Skeletal muscle satellite cell (primary cell): ENCODE measurements at regions not wholly inside any gene's neighbourhood (a gene's known extent, or its start where the extent isn't known, plus 50 kb on each side); places are given as distances from the start of the nearest gene placed in this dataset.
"Not testable (repeated sequence)": the region's sequence is repeated elsewhere in the genome, so short reads cannot be mapped to it uniquely, and the experiment has no call there.

Experiments used
- H3K27me3 ChIP-seq: 2 replicates; pipeline ENCODE4 v1.7.0; 2013; ENCODE audit warnings: low read length; ENCODE audit not compliant: control insufficient read depth, insufficient read depth
- H3K36me3 ChIP-seq: 2 replicates; pipeline ENCODE4 v1.7.0; 2013; ENCODE audit warnings: mild to moderate bottlenecking, control low read depth, low read length; ENCODE audit not compliant: insufficient read depth
- H3K4me1 ChIP-seq: 2 replicates; pipeline ENCODE4 v1.7.0; 2013; ENCODE audit warnings: low read length; ENCODE audit not compliant: control insufficient read depth, insufficient read depth
- H3K4me2 ChIP-seq: 2 replicates; pipeline ENCODE4 v1.7.0; 2013; ENCODE audit warnings: mild to moderate bottlenecking, low read length
- H3K4me3 ChIP-seq: 2 replicates; pipeline ENCODE4 v1.7.0; 2013; ENCODE audit warnings: low read length
- H3K9ac ChIP-seq: 2 replicates; pipeline ENCODE4 v1.7.0; 2013; ENCODE audit warnings: mild to moderate bottlenecking, low read depth, low read length, moderate library complexity
- H3K9me3 ChIP-seq: replicated peaks from 2 replicates; pipeline ENCODE4 v1.7.0; 2013; ENCODE audit warnings: mild to moderate bottlenecking, control low read depth, low read length

DNA sequence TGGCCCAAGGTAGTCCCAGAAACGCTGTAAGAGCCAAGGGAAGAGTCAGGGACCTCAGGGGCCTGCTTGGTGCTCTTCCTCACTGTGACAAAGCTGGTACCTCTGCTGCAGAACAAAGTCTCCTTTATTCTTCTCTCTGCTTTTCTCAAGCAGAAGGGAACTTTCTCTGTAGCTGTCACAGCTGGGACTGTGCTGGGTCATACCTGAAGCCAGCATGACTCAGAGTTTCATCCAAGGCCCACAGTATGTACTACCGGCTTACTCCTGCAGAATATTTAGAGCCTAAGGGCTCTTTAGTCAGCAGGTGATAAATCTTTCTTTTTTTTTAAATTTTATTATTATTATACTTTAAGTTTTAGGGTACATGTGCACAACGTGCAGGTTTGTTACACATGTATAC, 183.2 kb downstream of the TINAG start:
- Histone ChIP-seq H3K4me1 (peaks cover 4% of the 10 kb centered on the region), H3K4me2 (no peak overlapping the region), H3K36me3 (no peaks in the 10 kb centered on the region), H3K4me3 (no peak overlapping the region), H3K27me3 (no peaks in the 10 kb centered on the region), H3K9me3 (no peaks in the 10 kb centered on the region), H3K9ac (no peak overlapping the region)

DNA sequence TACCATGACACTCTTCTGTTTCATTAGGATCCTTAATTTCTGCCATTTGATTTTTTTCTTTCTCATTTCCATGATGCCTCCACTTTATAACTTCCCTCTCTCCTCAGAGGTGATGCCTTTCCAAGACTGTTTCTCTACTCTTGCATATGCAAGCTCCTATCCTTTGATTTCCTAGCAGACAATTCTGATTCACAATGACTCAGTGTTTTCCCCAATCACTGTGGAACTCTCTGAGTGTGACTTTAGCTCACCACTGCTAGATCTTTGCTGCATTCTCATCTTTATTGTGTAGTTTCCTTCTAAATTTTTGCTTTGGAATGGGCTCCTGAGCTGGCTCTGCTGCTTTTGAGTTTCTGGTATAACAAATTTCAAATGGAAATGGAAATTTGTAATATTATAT, 184.9 kb downstream of the TINAG start:
- Histone ChIP-seq H3K9me3 (no peaks in the 10 kb centered on the region), H3K4me2 (no peak overlapping the region), H3K9ac (no peak overlapping the region), H3K36me3 (no peaks in the 10 kb centered on the region), H3K27me3 (no peaks in the 10 kb centered on the region), H3K4me3 (no peak overlapping the region), H3K4me1 (peaks cover 4% of the 10 kb centered on the region)

DNA sequence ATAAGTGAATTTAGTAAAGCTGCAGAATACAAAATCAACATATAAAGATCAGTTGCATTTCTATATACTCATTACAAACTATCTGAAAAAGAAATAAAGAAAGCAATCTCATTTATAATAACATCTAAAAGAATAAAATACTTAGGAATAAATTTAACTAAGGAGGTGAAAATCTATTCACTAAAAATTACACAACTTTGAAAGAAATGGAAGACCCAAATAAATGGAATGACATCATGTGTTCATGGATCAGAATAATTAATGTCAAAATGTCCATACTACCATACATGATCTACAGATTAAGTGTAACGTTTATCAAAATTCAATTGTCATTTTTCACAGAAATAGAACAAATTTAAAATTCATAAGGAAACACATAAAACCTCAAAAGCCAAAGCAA, 194.9 kb downstream of the TINAG start:
- Histone ChIP-seq H3K9ac (no peak overlapping the region), H3K36me3 (no peaks in the 10 kb centered on the region), H3K4me2 (no peak overlapping the region), H3K27me3 (no peaks in the 10 kb centered on the region), H3K4me1 (no peaks in the 10 kb centered on the region), H3K4me3 (no peak overlapping the region), H3K9me3 (no peaks in the 10 kb centered on the region)

DNA sequence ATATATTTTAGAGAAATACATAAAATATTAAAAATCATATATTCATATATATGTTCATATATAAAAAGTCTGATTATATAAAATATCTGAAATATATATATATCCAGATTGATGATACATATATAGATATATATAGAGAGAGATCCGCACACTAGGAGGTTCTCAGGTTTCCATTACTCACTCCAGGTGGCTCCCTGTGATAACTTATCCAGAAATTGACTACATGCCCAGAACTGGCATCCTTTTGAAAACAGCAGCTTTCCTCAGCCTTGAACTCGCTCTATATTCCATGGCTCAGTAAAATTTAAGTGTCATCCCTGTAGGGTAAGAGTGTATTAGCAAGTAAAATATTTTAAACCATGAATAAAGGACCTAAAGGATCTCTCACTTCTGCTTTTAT, 206.8 kb downstream of the TINAG start:
- Histone ChIP-seq H3K9me3 (no peaks in the 10 kb centered on the region), H3K36me3 (no peaks in the 10 kb centered on the region), H3K9ac (no peak overlapping the region), H3K4me1 (no peaks in the 10 kb centered on the region), H3K4me2 (no peak overlapping the region), H3K4me3 (no peak overlapping the region), H3K27me3 (no peaks in the 10 kb centered on the region)

DNA sequence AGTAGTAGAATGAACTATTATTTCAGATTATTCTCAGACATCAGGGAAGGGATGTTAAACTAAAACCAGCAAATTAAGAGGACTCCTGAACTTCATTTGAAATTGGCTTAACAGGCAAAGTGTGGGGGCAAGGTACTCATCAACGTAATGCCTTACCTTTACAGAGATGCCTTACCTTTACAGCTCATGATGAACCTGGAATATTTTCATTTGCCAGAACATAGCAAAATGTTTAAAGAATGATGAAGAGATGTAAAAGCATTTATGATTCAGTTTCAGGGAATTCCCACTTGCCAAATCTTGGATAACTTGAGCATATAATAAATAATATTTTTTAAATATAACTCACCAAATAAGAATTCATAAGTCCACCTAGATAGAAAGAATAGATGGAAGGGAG, 207.5 kb downstream of the TINAG start:
- H3K4me2 ChIP-seq, result no peak overlapping the region
- H3K9me3 ChIP-seq, result no peaks in the 10 kb centered on the region
- H3K9ac ChIP-seq, result no peak overlapping the region
- H3K27me3 ChIP-seq, result no peaks in the 10 kb centered on the region
- no peaks in the 10 kb centered on the region for H3K4me1 ChIP-seq
- H3K36me3 ChIP-seq, result no peaks in the 10 kb centered on the region
- H3K4me3 ChIP-seq, result no peak overlapping the region

DNA sequence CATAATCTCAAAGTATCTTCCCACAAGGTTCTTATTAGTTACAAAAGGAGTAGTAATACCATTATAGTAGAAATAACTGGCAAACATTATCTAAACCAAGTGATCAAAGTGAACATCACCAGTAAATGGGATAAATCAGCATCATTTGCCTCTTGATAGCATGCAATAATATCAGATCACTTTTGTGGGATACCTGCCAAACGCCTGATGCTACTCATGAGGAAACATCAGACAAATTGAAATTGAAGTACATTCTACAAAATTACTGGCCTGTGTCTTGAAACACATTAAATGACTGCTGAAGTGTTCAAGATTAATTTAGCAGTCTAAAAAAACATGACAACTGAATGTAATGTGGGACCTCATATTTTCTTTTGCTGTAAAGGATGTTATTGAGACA, 208.1 kb downstream of the TINAG start:
- no peak overlapping the region for H3K4me2 ChIP-seq
- H3K36me3 ChIP-seq, result no peaks in the 10 kb centered on the region
- no peaks in the 10 kb centered on the region for H3K4me1 ChIP-seq
- H3K27me3 ChIP-seq, result no peaks in the 10 kb centered on the region
- no peak overlapping the region for H3K9ac ChIP-seq
- H3K4me3 ChIP-seq, result no peak overlapping the region
- H3K9me3 ChIP-seq, result no peaks in the 10 kb centered on the region

DNA sequence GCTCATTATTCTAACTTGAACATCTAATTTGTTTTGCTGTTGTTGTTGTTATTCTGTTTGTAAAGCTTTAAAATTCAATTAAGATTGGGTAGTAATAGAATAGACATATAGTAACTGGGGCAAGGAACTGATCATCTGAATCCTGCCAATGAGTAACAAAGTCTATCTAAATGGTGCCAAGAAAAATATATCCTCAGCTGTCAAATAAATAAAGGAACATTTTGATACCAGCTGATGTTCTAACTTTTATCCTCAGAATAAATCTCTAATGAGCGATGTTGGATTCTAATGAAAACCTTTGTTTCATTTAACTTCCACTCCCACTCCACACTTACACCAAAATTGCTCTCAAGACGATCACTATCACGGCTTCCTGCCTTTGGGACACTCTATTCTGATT, 210.9 kb downstream of the TINAG start:
- Histone ChIP-seq H3K4me3 (no peak overlapping the region), H3K27me3 (no peaks in the 10 kb centered on the region), H3K9ac (no peak overlapping the region), H3K4me1 (no peaks in the 10 kb centered on the region), H3K36me3 (no peaks in the 10 kb centered on the region), H3K4me2 (no peak overlapping the region), H3K9me3 (no peaks in the 10 kb centered on the region)

DNA sequence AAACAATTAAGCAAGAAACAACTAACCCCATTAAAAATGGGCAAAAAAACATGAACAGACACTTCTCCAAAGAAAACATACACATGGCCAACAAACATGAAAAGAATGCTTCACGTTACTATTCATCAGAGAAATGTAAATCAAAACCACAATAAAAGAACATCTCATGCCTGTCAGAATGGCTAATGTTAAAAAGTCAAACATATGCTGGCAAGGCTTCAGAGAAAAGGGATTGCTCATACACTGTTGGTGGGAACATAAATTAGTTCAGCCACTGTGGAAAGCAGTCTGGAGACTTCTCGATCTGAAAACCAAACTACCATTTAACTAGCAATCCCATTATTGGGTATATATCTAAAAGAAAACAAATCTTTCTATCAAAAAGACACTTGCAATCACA, 217.5 kb downstream of the TINAG start:
- no peaks in the 10 kb centered on the region for H3K27me3 ChIP-seq
- no peak overlapping the region for H3K9ac ChIP-seq
- H3K4me3 ChIP-seq, result no peak overlapping the region
- H3K4me1 ChIP-seq, result no peaks in the 10 kb centered on the region
- H3K9me3 ChIP-seq, result no peaks in the 10 kb centered on the region
- H3K36me3 ChIP-seq, result no peaks in the 10 kb centered on the region
- H3K4me2 ChIP-seq, result no peak overlapping the region

DNA sequence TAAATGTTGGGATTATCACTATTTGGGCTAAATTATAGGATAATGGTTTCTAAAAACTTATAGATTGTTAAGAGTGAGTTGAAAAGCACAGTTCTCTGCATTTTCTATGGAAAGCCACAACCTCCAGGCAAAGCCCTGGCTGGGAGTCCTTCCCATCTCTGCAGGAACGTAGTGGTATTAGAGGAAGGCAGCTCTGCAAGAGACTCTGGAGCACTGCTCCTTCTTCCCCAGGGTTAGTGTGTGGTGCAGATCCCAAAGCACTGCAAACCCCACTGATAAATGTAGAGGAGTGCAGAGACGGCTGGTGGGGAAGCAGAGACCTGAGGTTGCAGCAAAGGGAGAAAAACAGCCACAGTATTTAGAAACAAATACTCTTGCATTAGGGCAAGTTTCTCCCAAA, 225.3 kb downstream of the TINAG start:
- H3K36me3 ChIP-seq, result no peaks in the 10 kb centered on the region
- H3K9ac ChIP-seq, result no peak overlapping the region
- no peak overlapping the region for H3K4me2 ChIP-seq
- no peaks in the 10 kb centered on the region for H3K27me3 ChIP-seq
- no peaks in the 10 kb centered on the region for H3K4me1 ChIP-seq
- no peak overlapping the region for H3K4me3 ChIP-seq
- no peaks in the 10 kb centered on the region for H3K9me3 ChIP-seq

DNA sequence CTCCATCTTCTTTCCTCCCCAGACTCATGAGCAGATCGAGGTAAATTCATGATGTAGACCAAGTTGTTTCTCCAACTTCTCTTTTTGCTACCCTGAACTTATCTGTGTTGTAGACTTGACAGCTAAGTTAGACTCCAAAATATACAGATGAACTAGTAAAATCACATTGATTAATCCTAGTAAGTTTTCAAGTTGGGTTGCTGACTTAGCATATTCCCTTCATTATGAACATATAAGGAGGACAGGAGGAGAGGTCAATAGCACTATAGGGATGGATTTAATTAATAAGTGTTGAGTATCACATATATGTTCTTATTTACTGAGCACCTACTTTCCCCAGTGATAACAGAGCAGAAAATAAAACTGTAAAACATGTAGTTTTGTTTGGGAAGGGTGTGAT, 227.3 kb downstream of the TINAG start:
- H3K27me3 ChIP-seq, result no peaks in the 10 kb centered on the region
- no peaks in the 10 kb centered on the region for H3K9me3 ChIP-seq
- no peak overlapping the region for H3K9ac ChIP-seq
- H3K4me1 ChIP-seq, result no peaks in the 10 kb centered on the region
- H3K4me3 ChIP-seq, result no peak overlapping the region
- no peak overlapping the region for H3K4me2 ChIP-seq
- H3K36me3 ChIP-seq, result no peaks in the 10 kb centered on the region

DNA sequence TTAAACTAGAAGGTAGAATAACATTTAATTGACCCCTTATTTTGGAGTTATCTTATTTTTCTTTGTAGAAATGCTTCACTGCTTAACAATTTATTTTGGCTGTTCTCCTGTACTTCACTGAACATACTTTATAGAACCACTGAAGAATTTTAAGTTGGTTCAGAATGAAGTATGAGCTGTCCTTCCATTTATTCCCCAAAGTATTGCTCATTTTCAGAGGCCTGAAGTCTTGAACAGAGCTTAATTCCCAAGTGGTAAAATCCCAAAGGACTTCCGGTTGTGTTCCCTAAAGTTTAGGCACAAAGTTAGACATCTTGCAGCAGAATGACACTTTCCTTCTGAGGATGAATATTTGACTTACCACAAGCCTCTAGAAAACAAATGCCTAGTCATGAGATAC, 233.3 kb downstream of the TINAG start:
- Histone ChIP-seq H3K4me1 (no peaks in the 10 kb centered on the region), H3K4me3 (no peak overlapping the region), H3K36me3 (no peaks in the 10 kb centered on the region), H3K4me2 (no peak overlapping the region), H3K9ac (no peak overlapping the region), H3K9me3 (no peaks in the 10 kb centered on the region), H3K27me3 (no peaks in the 10 kb centered on the region)

DNA sequence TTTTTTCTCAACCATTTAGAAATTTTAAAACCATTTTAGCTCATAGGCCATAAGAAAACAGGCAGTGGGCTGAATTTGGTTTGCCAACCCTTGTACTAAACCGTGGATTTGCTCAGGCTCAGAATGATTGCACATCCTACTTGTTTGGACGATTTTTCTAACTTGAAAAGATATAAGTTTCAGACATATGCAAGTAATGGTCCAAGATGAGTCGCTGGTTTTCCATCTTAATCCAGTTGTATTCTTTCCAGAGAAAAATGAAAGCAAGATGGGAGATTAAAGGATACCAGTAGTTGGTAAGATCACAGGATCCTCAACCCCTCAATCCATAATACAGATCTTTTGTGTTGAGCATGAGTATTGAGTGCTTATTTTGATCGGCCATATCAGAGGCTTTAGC, 250.9 kb downstream of the TINAG start:
- Histone ChIP-seq H3K9me3 (no peaks in the 10 kb centered on the region), H3K9ac (no peak overlapping the region), H3K4me3 (no peak overlapping the region), H3K4me2 (no peak overlapping the region), H3K4me1 (no peaks in the 10 kb centered on the region), H3K36me3 (no peaks in the 10 kb centered on the region), H3K27me3 (no peaks in the 10 kb centered on the region)

DNA sequence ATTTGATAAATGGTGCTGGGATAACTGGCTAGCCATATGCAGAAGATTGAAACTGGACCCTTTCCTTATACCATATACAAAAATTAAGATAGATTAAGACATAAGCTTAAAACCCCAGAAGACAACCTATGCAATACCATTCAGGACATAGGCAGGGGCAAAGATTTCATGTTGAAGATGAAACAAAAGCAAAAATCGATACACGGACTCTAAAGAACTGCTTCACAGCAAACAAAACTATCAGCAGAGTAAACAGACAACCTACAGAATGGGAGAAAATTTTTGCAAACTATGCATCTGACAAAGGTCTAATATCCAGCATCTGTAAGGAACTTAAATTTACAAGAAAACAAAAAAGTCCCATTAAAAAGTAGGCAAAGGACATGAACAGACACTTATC, 255.9 kb downstream of the TINAG start:
- not testable (repeated sequence) for H3K4me2 ChIP-seq, H3K36me3 ChIP-seq, H3K4me1 ChIP-seq, H3K9ac ChIP-seq, H3K9me3 ChIP-seq, H3K4me3 ChIP-seq, H3K27me3 ChIP-seq
